ENCODE measurements at regions not wholly inside any gene's neighbourhood (a gene's known extent, or its start where the extent isn't known, plus 50 kb on each side); places are given as distances from the start of the nearest gene placed in this dataset.

DNA sequence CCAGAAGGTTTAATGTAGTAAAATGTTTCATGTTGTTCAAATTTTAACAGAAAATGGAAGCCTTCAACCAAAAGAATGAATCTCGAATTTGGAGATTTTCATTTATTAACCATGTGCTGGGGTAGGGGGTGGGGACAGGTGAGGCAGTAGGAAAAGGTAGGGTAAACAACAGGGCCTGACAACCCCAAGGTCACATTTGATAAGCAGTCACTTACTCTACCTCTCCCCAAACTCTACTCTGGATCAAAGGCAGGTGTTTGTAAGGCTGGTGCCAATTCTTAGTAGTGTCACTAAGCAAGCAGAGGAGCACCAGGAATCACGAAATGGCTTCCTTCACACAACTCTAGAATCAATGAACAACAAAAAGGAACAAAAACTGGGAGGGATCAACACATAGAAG lies 138.0 kb downstream of the ZFAND4 start:
- Mint-ChIP-seq H3K27me3 (no peaks in the 10 kb centered on the region), H3K36me3 (ENCODE audit: insufficient read depth) (peaks cover 5% of the 10 kb centered on the region), H3K4me3 (ENCODE audit: low read depth) (no peak overlapping the region), H3K9me3 (ENCODE audit: low read depth) (peaks cover 7% of the 10 kb centered on the region), H3K4me1 (ENCODE audit: low read depth) (peaks cover 6% of the 10 kb centered on the region), H3K27ac (no peak overlapping the region)
- no peak for DNase-seq (ENCODE audit: low spot score, unreplicated experiment)
- TF ChIP-seq, protein P1, sequence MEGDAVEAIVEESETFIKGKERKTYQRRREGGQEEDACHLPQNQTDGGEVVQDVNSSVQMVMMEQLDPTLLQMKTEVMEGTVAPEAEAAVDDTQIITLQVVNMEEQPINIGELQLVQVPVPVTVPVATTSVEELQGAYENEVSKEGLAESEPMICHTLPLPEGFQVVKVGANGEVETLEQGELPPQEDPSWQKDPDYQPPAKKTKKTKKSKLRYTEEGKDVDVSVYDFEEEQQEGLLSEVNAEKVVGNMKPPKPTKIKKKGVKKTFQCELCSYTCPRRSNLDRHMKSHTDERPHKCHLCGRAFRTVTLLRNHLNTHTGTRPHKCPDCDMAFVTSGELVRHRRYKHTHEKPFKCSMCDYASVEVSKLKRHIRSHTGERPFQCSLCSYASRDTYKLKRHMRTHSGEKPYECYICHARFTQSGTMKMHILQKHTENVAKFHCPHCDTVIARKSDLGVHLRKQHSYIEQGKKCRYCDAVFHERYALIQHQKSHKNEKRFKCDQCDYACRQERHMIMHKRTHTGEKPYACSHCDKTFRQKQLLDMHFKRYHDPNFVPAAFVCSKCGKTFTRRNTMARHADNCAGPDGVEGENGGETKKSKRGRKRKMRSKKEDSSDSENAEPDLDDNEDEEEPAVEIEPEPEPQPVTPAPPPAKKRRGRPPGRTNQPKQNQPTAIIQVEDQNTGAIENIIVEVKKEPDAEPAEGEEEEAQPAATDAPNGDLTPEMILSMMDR (IDR thresholded peaks at IDR 0.05; ENCODE audit: unreplicated experiment) = no peak

DNA sequence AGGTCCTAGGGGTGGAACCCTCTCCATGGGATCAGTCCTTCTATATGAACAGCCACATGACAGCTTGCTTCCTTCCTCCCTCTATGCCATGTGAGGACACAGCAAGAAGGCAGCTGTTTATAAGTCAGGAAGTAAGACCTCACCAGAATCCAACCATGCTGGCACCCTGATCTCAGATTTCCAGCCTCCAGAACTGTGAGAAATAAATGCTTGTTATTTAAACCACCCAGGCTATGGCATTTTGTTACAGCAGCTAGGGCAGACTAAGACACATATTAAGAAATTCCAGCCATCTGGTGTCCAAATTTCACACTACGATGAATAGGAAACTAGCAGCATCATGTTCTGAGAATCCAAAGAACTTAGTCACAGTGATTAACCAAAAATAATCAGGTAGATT lies 140.1 kb downstream of the ZFAND4 start:
- Mint-ChIP-seq H3K4me1 (ENCODE audit: low read depth) (peaks cover 6% of the 10 kb centered on the region), H3K27me3 (no peaks in the 10 kb centered on the region), H3K27ac (no peak overlapping the region), H3K36me3 (ENCODE audit: insufficient read depth) (peaks cover 8% of the 10 kb centered on the region), H3K4me3 (ENCODE audit: low read depth) (no peak overlapping the region), H3K9me3 (ENCODE audit: low read depth) (peaks cover 7% of the 10 kb centered on the region)
- TF ChIP-seq, protein P1 (IDR thresholded peaks at IDR 0.05; ENCODE audit: unreplicated experiment) = no peak
- no peak for DNase-seq (ENCODE audit: low spot score, unreplicated experiment)

DNA sequence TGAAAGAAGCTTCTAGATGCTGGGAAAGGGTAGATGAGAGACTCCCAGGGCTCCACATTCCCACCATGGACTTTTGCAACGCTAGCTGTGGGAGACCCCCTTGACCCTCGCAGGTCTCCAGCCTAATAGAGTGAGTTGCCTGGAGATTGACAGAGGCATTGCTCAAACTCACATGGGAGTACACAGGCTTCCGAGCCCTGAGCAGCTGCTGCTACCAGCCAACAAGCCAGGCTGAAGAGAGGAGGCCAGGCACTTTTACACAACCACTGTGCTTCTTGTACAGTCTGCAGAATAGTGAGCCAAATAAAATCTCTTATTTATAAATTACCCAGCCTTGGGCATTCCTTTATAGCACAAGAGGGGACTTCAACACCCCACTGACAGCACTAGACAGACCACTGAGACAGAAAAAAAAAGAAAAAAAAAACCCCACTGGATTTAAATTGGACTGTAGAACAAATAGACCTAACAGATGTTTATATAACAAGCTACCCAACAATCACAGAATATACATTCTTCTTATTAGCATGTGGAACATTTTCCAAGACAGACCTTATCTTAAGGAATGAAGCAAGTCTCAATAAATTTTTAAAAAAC lies 146.2 kb downstream of the ZFAND4 start:
- Mint-ChIP-seq H3K4me1 (ENCODE audit: low read depth) (no peaks in the 10 kb centered on the region), H3K9me3 (ENCODE audit: low read depth) (peaks cover 3% of the 10 kb centered on the region), H3K27ac (no peak overlapping the region), H3K36me3 (ENCODE audit: insufficient read depth) (peaks cover 8% of the 10 kb centered on the region), H3K4me3 (ENCODE audit: low read depth) (no peak overlapping the region), H3K27me3 (no peaks in the 10 kb centered on the region)
- DNase-seq (ENCODE audit: low spot score, unreplicated experiment) = no peak
- TF ChIP-seq, protein P1 (IDR thresholded peaks at IDR 0.05; ENCODE audit: unreplicated experiment) = no peak

DNA sequence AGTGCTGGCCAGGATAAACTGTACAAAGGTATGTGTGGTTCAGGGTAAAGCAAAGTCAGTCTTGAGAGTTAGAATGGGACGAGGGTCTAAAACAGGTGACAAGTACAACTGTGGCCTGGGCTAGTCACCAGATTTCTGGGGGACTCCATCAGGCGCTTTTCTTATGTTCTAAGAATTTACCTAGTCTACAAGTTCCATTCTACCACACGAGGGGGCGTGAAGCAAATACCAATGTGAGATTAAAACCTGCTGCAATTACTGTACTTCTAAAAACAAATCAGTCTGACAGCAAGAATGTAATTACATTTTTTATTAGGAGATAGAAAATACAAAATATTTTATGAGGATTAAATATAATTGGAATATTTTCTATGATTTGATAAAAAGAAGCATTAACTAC lies 146.5 kb downstream of the ALOX5 start:
- Mint-ChIP-seq H3K36me3 (ENCODE audit: insufficient read depth) (no peaks in the 10 kb centered on the region), H3K4me3 (ENCODE audit: low read depth) (no peak overlapping the region), H3K27ac (no peak overlapping the region), H3K9me3 (ENCODE audit: low read depth) (no peaks in the 10 kb centered on the region), H3K4me1 (ENCODE audit: low read depth) (peaks cover 12% of the 10 kb centered on the region), H3K27me3 (no peaks in the 10 kb centered on the region)
- TF ChIP-seq, protein P1 (IDR thresholded peaks at IDR 0.05; ENCODE audit: unreplicated experiment) = no peak
- no peak for DNase-seq (ENCODE audit: low spot score, unreplicated experiment)

DNA sequence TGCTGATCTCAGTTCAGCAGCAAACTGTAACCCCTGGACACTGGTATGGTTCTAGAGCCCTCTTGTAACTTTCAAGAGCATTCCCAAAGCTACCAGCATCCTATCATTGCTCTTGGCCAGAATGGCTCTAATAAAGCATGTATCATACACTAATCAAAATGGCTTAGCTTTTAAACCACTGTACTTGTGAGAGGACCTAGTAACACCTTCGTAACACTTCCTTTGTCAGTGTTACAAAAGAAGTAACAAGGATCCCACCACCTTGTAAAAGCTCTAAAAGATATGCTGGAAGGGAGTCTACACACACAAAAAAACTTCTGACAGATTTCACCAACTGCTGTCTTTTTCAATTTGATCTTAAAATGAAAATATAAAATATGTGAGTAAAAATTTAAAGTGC lies 144.7 kb downstream of the ALOX5 start:
- Mint-ChIP-seq H3K4me3 (ENCODE audit: low read depth) (no peak overlapping the region), H3K36me3 (ENCODE audit: insufficient read depth) (no peaks in the 10 kb centered on the region), H3K4me1 (ENCODE audit: low read depth) (peaks cover 27% of the 10 kb centered on the region), H3K27ac (no peak overlapping the region), H3K27me3 (no peaks in the 10 kb centered on the region), H3K9me3 (ENCODE audit: low read depth) (no peaks in the 10 kb centered on the region)
- TF ChIP-seq, protein P1 (IDR thresholded peaks at IDR 0.05; ENCODE audit: unreplicated experiment) = no peak
- DNase-seq (ENCODE audit: low spot score, unreplicated experiment) = no peak

All from progenitor cell of endocrine pancreas (in vitro differentiated cells).